Dermis blood vessel endothelial cell (primary cell): ENCODE measurements at regions not wholly inside any gene's neighbourhood (a gene's known extent, or its start where the extent isn't known, plus 50 kb on each side); places are given as distances from the start of the nearest gene placed in this dataset.

Experiments
- DNase-seq: peaks from one replicate; pipeline ENCODE4 v3.0.0; 2010

- no peak for DNase-seq
Observed at GRCh38 chr5:159712672-159713071, 203.6 kb upstream of the ADRA1B start.

DNA sequence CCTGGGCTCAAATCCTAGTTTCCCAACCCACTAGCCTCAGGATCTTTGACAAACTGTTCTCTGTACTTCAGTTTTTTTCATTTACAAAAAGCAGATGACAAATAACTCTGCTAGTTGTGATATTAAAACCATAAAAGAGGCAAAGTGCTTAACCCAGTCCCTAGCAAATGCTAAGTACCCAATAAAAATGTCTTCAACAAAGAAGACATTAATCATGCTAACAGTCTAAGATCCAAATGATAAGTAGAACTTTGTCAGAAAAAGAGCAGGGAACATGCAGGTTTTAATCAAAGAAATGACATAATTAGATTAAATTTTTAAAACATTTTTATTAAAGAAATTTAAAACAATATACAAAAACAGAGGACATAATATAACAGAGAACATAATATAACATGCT, 203.0 kb upstream of the ADRA1B start:
- no peak for DNase-seq

DNA sequence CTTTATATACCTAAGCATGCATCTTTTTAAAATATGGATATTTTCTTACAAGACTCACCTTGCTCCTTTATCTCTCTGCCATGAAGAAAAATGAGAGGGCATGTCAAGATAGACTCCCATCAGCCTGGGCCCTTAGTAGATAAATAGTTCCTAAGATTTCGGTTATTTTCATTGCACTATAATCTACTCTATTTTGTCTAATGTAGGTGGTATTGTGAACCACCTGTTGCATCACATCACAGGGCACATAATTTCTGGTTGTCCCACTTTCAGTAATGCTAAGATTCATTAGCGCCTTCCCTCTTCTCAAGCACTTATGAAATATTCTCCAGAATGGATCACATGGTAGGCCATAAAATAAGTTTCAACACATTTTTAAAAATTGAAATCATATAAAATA, 202.5 kb upstream of the ADRA1B start:
- no peak for DNase-seq

- DNase-seq: no peak
Observed at GRCh38 chr5:159725475-159725874, 190.8 kb upstream of the ADRA1B start.

DNA sequence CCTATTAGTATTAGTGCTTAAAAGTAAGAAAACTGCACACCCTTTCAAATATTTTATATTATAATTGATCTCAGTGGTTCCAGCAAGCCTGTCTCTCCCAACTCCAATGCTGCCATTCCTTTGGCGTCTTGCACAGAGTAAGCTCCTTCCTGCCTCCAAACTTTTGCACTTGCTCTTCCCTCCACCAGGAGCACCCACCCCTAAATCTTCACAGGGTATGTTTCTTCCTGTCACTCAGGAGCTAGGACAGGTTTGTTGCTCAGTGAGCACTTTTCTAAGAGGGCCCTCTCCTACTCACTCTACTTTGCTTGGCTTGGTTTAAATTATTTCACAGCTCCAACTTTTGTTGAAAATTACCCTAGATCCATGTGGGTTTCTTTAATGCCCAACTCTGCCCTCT, 189.1 kb upstream of the ADRA1B start:
- DNase-seq: no peak

- no peak for DNase-seq
Observed at GRCh38 chr5:159730285-159730684, 186.0 kb upstream of the ADRA1B start.

GRCh38 chr5:159732220-159732619, 184.1 kb upstream of the ADRA1B start:
- no peak for DNase-seq

DNA sequence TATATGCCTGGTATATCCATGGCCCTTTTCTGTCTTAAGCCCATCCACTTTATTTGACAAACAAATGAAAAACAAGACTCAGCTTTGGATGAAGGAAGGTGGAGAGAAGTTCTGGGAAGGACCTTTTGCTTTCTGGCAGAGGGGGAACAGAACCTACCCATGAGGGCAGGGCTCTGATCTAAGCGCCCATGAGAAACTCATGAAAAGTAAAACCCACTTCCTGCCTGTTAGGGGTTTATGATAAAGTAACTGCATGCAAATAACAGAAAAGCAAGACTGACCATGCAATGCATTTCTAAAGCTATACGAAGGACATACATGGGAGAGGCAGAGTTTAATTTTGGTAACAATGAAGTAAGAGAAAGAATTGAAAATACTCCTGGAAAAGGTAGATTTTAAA, 181.9 kb upstream of the ADRA1B start:
- no peak for DNase-seq

DNA sequence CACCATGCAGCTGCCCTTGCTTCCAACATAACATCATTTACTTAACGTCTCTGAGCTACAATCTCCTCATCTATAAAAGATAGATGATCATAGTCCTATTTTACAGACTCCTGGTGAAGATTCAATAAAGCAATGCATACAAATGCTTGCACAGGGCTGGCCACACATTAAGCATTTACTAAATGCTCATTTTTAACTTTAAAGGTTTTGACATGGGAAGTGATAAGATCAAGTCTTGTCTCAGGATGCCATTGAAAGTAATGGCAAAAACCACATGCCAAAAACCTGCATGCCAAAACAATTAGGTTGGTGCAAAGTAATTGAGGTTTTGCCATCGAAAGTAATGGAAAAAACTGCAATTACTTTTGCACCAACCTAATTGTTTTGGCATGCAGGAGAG, 181.2 kb upstream of the ADRA1B start:
- no peak for DNase-seq

GRCh38 chr5:159735749-159736660, 180.3 kb upstream of the ADRA1B start:
- no peak for DNase-seq

GRCh38 chr5:159736844-159737243, 179.4 kb upstream of the ADRA1B start:
- no peak for DNase-seq

GRCh38 chr5:159737263-159737662, 179.0 kb upstream of the ADRA1B start:
- no peak for DNase-seq

GRCh38 chr5:159741829-159742322, 174.4 kb upstream of the ADRA1B start:
- no peak for DNase-seq

GRCh38 chr5:159743234-159743633, 173.0 kb upstream of the ADRA1B start:
- no peak for DNase-seq

- no peak for DNase-seq
Observed at GRCh38 chr5:159746707-159747106, 169.6 kb upstream of the ADRA1B start.

DNA sequence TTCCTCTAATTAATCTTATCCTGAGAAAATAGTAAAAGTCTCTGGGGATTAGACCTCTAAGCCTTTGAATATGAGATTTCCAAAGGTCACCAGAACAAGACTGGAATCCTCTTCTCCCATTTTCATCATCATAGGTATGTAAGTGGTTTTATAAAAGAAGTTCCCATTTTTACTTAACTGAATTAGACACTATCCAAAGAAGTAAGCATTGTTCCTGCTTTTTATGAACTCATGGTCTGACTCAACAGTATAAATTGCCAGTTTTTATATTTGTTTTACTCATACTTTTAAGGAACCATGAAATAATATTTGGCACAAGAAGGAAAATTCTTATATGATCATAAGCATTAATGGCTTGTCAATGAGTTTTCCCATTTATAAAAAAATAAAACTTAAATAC, 167.1 kb upstream of the ADRA1B start:
- no peak for DNase-seq

- no peak for DNase-seq
Observed at GRCh38 chr5:159750226-159750625, 166.1 kb upstream of the ADRA1B start.

GRCh38 chr5:159751459-159751858, 164.8 kb upstream of the ADRA1B start:
- no peak for DNase-seq

- no peak for DNase-seq
Observed at GRCh38 chr5:159752622-159753275, 163.5 kb upstream of the ADRA1B start.

- DNase-seq: no peak
Observed at GRCh38 chr5:159758189-159758588, 158.1 kb upstream of the ADRA1B start.

DNA sequence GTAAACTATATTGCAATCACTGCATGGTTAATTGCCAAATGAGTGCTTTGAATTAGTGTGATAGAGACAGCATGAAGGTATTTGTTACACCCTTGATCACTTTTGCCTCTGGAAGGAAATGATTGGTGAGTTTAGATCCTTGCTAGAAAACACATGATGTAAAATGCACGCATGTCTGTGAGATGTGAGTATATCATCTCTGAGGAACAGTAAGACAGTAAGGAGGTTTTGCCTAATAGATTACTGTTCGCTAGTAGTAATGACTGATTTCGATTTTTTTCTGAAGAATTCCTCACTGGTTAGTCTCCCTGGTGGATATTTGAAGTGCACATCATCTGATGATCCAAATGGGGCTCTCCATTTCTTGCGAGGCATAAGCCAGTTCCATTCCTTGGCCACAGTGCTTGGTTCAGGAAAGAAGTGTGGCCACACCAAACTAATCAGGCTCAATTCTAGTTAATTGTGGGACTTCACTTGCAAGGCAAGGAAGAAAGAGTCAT, 156.4 kb upstream of the ADRA1B start:
- DNase-seq: no peak

DNA sequence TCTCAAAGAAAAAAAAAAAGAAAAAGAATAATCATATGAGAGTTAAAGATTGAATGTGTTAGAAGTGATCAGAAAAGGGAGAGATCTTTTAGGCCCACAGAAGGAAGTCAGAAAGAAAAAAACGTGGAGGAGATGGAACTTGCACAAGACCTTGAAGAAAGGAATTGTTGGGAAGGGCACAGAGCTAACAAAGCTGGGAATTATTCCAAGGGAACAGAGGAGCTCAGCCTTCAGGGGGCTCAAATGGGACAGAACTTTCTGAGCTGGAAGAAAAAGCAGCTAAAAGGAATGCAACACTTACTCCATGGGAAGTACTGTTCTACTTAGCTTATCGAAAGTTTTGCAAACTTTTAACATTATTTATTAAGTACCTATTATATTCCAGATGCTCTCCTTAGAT, 153.4 kb upstream of the ADRA1B start:
- no peak for DNase-seq

DNA sequence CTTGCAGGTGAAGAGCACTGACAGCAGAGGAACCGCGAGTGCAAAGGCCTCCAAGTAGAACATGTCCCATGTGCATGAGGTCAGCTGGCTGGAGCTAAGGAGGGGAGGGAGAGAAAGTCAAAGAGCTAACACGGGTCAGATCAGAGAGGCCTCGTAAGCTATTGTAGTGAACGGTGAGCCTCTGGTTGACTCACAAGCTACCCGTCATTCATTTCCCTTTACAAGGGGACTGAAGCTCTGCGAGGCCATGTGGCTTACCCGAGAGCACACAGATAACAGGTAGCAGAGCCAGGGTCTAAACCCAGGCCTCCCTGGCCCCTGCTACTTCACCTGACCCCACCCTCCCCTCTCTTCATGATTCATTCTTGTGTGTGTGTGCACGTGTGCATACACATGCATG, 152.7 kb upstream of the ADRA1B start:
- DNase-seq: no peak
